GM19452 (cell line): ENCODE measurements at regions not wholly inside any gene's neighbourhood (a gene's known extent, or its start where the extent isn't known, plus 50 kb on each side); places are given as distances from the start of the nearest gene placed in this dataset.
A peak's percentile ranks its signal among the peaks of the same experiment; 100 is the strongest.

Source experiments
- ATAC-seq: cut with Tn5 transposase; IDR thresholded peaks from one replicate; pipeline ENCODE4 v1.9.1; 2021; ENCODE audit not compliant: unreplicated experiment

GRCh38 chr4:170657761-170658160, 568.0 kb upstream of the AADAT start:
- no peak for ATAC-seq

GRCh38 chr4:170656506-170656905, 566.8 kb upstream of the AADAT start:
- no peak for ATAC-seq

- no peak for ATAC-seq
These were observed 562.8 kb upstream of the AADAT start for GRCh38 chr4:170652571-170652970.

GRCh38 chr4:170651786-170652185, 562.0 kb upstream of the AADAT start:
- ATAC-seq, result no peak

GRCh38 chr4:170627418-170627817, 537.7 kb upstream of the AADAT start:
- ATAC-seq, result no peak

GRCh38 chr4:170623899-170624298, 534.1 kb upstream of the AADAT start:
- ATAC-seq, result no peak

GRCh38 chr4:170610434-170610833, 520.7 kb upstream of the AADAT start:
- ATAC-seq, result no peak

- no peak for ATAC-seq
These were observed 510.1 kb upstream of the AADAT start for GRCh38 chr4:170599894-170600293.

GRCh38 chr4:170591076-170591475, 501.3 kb upstream of the AADAT start:
- ATAC-seq, result no peak

GRCh38 chr4:170589597-170590191, 499.9 kb upstream of the AADAT start:
- peak; percentile 85 for ATAC-seq

- no peak for ATAC-seq
These were observed 492.2 kb upstream of the AADAT start for GRCh38 chr4:170581969-170582368.

- ATAC-seq, result no peak
These were observed 491.6 kb upstream of the AADAT start for GRCh38 chr4:170581322-170581721.

- no peak for ATAC-seq
These were observed 490.9 kb upstream of the AADAT start for GRCh38 chr4:170580651-170581050.

GRCh38 chr4:170538821-170539473, 449.2 kb upstream of the AADAT start:
- no peak for ATAC-seq

GRCh38 chr4:170529748-170530722, 440.3 kb upstream of the AADAT start:
- ATAC-seq, result no peak

GRCh38 chr4:170526471-170526870, 436.7 kb upstream of the AADAT start:
- ATAC-seq, result no peak

GRCh38 chr4:170522427-170522970, 432.7 kb upstream of the AADAT start:
- no peak for ATAC-seq

GRCh38 chr4:170497689-170498088, 407.9 kb upstream of the AADAT start:
- ATAC-seq, result peak; percentile 22

GRCh38 chr4:170497112-170497511, 407.4 kb upstream of the AADAT start:
- ATAC-seq, result peak; percentile 77

- ATAC-seq, result no peak
These were observed 402.2 kb upstream of the AADAT start for GRCh38 chr4:170491981-170492380.

- ATAC-seq, result no peak
These were observed 386.6 kb upstream of the AADAT start for GRCh38 chr4:170476351-170476750.
